ENCODE measurements at regions not wholly inside any gene's neighbourhood (a gene's known extent, or its start where the extent isn't known, plus 50 kb on each side); places are given as distances from the start of the nearest gene placed in this dataset.

GRCh38 chr2:240304746-240305161 is 130.7 kb upstream of the GPC1 start:
- no peak for TF ChIP-seq CTCF (IDR thresholded peaks at IDR 0.05)

DNA sequence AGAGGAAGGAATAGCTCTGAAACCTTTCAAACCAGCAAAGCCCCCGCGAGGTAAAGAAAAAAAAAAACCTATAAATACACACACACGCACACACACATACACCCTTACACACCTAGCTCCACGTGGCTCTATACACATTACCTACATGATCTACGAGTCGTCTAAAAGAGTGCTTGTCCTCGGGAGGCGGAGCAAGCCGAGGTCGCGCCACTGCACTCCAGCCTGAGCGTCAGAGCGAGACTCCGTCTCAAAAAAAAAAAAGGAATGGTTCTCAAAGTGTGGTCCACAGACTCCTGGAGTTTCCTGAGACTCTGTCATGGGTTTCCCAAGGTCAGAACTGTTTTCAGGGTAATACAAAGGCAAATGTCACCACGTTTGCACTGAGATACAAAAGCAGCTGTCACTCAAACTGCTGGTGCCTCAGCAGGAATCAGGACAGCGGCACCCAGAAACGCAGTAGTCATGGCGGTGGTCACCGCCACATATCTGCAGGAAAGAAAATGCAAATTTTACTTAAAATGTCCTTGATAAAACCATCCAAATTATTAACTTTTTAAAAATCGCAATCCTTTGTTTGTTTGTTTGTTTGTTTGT is 130.0 kb upstream of the GPC1 start:
- no peak for TF ChIP-seq CTCF (IDR thresholded peaks at IDR 0.05)

DNA sequence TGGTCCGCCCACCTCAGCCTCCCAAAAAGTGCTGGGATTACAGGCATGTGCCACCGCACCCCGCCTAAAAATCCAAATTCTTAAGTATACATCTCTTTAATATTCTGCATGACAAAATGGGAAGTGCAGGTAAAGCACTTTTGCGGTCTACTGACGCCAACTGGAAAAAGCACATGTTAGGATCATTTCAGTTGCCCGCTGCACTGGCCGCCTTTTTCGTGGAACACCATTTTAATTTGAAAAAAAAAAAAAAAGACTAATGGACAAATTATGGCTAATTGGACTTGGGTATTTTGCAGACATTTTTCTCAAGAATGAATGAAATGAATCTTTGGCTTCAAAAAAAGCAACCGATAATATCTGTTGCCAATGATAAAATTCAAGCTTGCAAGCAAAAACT is 129.3 kb upstream of the GPC1 start:
- TF ChIP-seq CTCF (IDR thresholded peaks at IDR 0.05), result no peak

DNA sequence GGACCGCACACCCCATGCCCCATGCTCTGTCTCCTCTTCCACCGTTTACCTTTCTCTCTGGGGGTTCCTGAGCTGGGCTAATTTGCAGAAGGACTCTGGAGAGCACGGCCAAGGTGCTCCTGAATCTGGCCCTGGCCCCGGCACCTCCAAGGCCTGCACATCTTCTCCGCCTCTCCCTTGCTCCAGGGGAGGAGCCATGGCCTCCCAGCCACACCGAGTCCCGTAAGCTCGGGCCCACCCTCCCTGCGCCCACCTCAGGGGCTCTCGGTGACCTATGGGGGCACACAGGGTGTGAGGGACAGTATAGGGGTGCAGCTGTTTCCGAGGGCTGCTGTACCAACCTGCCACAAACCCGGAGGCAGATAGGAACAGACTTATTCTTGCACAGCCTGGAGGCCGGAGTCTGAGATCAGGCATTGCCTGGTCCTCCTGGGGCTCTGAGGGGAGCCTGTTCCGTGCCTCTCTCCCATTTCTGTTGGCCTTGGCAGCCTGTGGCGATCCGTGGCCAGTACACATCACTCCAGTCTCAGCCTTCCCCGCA is 127.3 kb upstream of the GPC1 start:
- TF ChIP-seq CTCF (IDR thresholded peaks at IDR 0.05), result no peak

DNA sequence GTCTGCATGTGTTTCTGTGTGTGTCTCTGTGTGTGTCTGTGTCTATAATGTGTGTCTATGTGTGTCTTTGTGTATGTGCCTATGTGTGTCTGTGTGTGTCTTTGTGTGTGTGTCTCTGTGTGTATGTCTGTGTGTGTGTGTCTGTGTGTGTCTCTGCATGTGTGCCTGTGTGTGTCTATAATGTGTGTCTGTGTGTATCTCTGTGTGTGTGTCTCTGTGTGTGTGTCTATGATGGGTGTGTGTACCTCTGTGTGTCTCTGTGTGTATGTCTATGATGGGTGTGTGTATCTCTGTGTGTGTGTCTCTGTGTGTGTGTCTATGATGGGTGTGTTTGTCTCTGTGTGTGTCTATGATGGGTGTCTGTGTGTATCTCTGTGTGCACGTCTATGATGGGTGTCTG is 126.2 kb upstream of the GPC1 start:
- no peak for TF ChIP-seq CTCF (IDR thresholded peaks at IDR 0.05)

- TF ChIP-seq CTCF (IDR thresholded peaks at IDR 0.05), result no peak
Observed at GRCh38 chr2:240310201-240310600, 125.3 kb upstream of the GPC1 start.

DNA sequence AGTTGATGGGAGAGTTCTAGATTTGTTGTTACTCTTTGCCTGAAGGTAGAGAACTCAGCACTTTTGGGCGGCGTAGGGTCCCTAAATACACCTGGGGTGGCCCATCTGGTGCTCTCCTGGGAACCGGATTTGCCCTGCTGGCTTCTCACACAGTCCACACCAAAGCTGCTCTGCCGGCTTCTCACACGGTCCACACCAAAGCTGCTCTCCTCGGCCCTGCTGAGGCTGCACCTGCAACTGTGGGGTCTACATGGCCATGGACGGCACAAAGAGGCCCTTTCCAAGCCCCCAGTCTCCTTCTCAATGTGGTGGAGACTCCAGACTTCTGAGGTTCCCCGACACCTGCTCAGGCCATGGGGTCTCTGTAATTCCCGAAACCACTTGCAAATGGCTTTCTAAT is 124.8 kb upstream of the GPC1 start:
- TF ChIP-seq CTCF (IDR thresholded peaks at IDR 0.05), result no peak

DNA sequence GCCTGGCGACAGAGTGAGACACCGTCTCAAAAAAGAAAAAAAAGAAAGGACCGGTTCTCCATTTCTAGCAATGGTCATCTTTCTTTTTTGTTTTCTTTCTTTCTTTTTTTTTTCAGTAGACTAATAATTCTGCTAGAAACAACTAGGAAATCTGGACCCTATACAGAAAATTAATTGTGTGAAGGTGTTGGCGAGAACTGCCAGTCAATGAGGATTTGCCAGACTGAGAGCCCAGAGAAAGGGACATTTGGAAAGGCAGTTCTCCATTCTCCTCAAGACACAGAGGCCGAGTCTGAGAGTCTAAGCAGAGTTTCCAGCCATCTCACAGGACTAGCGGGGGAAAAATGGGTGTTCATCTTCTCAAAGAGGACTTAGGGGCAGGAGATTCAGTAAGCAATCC is 123.6 kb upstream of the GPC1 start:
- TF ChIP-seq CTCF (IDR thresholded peaks at IDR 0.05), result no peak
